ENCODE measurements at regions not wholly inside any gene's neighbourhood (a gene's known extent, or its start where the extent isn't known, plus 50 kb on each side); places are given as distances from the start of the nearest gene placed in this dataset.

DNA sequence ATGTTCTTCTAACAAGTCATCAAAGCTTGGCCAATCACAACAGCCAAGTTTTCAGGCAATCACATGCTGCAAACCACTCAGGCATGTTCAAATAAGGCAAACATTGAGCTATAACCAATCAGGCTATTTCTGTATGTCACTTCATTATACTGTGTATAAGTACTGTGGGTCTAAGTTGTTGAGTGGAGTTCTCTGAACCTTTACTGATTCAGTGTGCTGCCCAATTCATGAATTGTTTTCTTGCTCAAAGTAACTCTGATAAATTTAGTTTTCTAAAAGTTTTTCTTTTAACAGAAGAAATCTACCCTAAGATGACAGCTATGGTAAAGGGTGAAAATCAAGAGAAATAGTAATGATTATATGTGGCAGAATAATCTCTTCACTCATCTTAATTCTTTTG, 805.4 kb upstream of the NUDT12 start:
- Histone ChIP-seq H2AFZ (ENCODE audit: low read depth, low read length) (no peak overlapping the region), H3K4me1 (ENCODE audit: low read length) (no peaks in the 10 kb centered on the region), H3K36me3 (replicated peaks; ENCODE audit: low read depth, low read length) (no peaks in the 10 kb centered on the region), H4K20me1 (ENCODE audit: insufficient read depth, low read length) (no peaks in the 10 kb centered on the region), H3K27me3 (ENCODE audit: low read depth, low read length) (no peaks in the 10 kb centered on the region), H3K27ac (ENCODE audit: low read length) (no peak overlapping the region), H3K79me2 (ENCODE audit: low read length) (no peaks in the 10 kb centered on the region), H3K9me3 (ENCODE audit: insufficient read depth, low read length) (no peaks in the 10 kb centered on the region), H3K9ac (ENCODE audit: low read length) (no peak overlapping the region), H3K4me3 (ENCODE audit: low read length) (no peak overlapping the region), H3K4me2 (ENCODE audit: low read length) (no peak overlapping the region)
- TF ChIP-seq EZH2phosphoT487 (IDR thresholded peaks at IDR 0.05; ENCODE audit: low read depth) = no peak
- TF ChIP-seq, protein P1, sequence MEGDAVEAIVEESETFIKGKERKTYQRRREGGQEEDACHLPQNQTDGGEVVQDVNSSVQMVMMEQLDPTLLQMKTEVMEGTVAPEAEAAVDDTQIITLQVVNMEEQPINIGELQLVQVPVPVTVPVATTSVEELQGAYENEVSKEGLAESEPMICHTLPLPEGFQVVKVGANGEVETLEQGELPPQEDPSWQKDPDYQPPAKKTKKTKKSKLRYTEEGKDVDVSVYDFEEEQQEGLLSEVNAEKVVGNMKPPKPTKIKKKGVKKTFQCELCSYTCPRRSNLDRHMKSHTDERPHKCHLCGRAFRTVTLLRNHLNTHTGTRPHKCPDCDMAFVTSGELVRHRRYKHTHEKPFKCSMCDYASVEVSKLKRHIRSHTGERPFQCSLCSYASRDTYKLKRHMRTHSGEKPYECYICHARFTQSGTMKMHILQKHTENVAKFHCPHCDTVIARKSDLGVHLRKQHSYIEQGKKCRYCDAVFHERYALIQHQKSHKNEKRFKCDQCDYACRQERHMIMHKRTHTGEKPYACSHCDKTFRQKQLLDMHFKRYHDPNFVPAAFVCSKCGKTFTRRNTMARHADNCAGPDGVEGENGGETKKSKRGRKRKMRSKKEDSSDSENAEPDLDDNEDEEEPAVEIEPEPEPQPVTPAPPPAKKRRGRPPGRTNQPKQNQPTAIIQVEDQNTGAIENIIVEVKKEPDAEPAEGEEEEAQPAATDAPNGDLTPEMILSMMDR (IDR thresholded peaks at IDR 0.05; ENCODE audit: low read depth, low read length) = no peak

DNA sequence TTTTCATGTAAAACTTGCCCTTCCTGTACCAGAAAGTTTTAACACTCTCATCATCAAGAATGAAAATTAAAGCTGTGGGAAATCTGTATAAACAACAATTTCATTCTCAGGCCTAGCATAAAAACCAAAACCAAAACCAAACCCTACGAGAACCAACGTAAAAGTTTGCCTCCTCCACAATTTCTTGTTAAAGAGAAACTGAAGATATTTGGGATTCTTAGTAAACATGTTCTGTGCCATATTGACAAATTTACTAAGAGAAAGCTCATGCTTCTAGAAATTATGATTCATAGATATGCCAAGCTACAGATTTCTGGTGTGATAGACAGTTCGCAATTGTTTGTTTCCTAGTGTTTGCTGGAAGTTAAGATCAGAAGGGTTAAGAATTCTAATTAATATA, 801.0 kb upstream of the NUDT12 start:
- no peaks in the 10 kb centered on the region for H3K36me3 ChIP-seq (replicated peaks; ENCODE audit: low read depth, low read length)
- H3K27ac ChIP-seq (ENCODE audit: low read length) = no peak overlapping the region
- H4K20me1 ChIP-seq (ENCODE audit: insufficient read depth, low read length) = no peaks in the 10 kb centered on the region
- no peak for TF ChIP-seq EZH2phosphoT487 (IDR thresholded peaks at IDR 0.05; ENCODE audit: low read depth)
- TF ChIP-seq, protein P1 (IDR thresholded peaks at IDR 0.05; ENCODE audit: low read depth, low read length) = no peak
- no peak overlapping the region for H3K4me3 ChIP-seq (ENCODE audit: low read length)
- no peaks in the 10 kb centered on the region for H3K79me2 ChIP-seq (ENCODE audit: low read length)
- H3K9me3 ChIP-seq (ENCODE audit: insufficient read depth, low read length) = no peaks in the 10 kb centered on the region
- H3K9ac ChIP-seq (ENCODE audit: low read length) = no peak overlapping the region
- no peak overlapping the region for H2AFZ ChIP-seq (ENCODE audit: low read depth, low read length)
- H3K27me3 ChIP-seq (ENCODE audit: low read depth, low read length) = no peaks in the 10 kb centered on the region
- H3K4me2 ChIP-seq (ENCODE audit: low read length) = no peak overlapping the region
- H3K4me1 ChIP-seq (ENCODE audit: low read length) = no peaks in the 10 kb centered on the region

DNA sequence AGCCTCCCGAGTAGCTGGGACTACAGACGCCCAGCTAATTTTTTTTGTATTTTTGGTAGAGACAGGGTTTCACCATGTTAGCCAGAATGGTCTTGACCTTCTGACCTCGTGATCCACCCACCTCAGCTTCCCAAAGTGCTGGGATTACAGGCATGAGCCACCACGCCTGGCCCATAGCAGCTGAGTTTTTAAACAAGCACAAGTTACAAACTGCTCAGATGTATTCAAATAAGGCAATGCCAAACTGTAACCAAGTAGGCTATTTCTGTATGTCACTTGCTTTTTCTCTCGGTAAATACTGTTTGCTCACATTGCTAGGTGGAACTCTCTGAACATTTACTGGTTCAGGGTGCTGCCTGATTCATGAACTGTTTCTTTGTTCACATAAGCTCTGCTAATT, 799.3 kb upstream of the NUDT12 start:
- no peaks in the 10 kb centered on the region for H3K36me3 ChIP-seq (replicated peaks; ENCODE audit: low read depth, low read length)
- no peak overlapping the region for H3K4me2 ChIP-seq (ENCODE audit: low read length)
- peak overlapping the region; percentile 74 for H2AFZ ChIP-seq (ENCODE audit: low read depth, low read length)
- TF ChIP-seq EZH2phosphoT487 (IDR thresholded peaks at IDR 0.05; ENCODE audit: low read depth) = no peak
- TF ChIP-seq, protein P1 (IDR thresholded peaks at IDR 0.05; ENCODE audit: low read depth, low read length) = no peak
- H3K79me2 ChIP-seq (ENCODE audit: low read length) = no peaks in the 10 kb centered on the region
- H3K4me3 ChIP-seq (ENCODE audit: low read length) = no peak overlapping the region
- no peak overlapping the region for H3K27ac ChIP-seq (ENCODE audit: low read length)
- no peak overlapping the region for H3K9ac ChIP-seq (ENCODE audit: low read length)
- H3K9me3 ChIP-seq (ENCODE audit: insufficient read depth, low read length) = no peaks in the 10 kb centered on the region
- no peaks in the 10 kb centered on the region for H3K27me3 ChIP-seq (ENCODE audit: low read depth, low read length)
- no peaks in the 10 kb centered on the region for H3K4me1 ChIP-seq (ENCODE audit: low read length)
- H4K20me1 ChIP-seq (ENCODE audit: insufficient read depth, low read length) = no peaks in the 10 kb centered on the region

DNA sequence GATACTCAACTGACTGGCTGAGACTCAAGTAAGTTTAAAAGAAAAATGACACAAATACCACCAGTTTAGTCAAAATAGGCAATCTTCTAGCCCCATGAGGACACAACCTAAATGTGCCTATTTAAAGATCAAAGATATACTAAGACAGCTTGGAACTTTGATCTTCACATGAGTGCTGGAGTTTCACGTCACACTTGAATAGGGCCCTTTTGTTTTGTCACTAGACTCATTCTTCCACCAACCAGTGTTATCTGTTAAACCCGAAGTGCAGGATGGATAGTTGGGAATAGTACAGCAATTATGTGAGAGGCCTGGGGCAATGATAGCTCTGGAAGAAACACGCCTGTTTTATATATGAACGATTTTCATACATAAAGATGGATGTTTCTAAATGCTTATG, 792.8 kb upstream of the NUDT12 start:
- no peak overlapping the region for H3K27ac ChIP-seq (ENCODE audit: low read length)
- H3K79me2 ChIP-seq (ENCODE audit: low read length) = no peaks in the 10 kb centered on the region
- H2AFZ ChIP-seq (ENCODE audit: low read depth, low read length) = no peak overlapping the region
- no peaks in the 10 kb centered on the region for H3K27me3 ChIP-seq (ENCODE audit: low read depth, low read length)
- no peaks in the 10 kb centered on the region for H4K20me1 ChIP-seq (ENCODE audit: insufficient read depth, low read length)
- no peak overlapping the region for H3K9ac ChIP-seq (ENCODE audit: low read length)
- H3K36me3 ChIP-seq (replicated peaks; ENCODE audit: low read depth, low read length) = no peaks in the 10 kb centered on the region
- no peak for TF ChIP-seq EZH2phosphoT487 (IDR thresholded peaks at IDR 0.05; ENCODE audit: low read depth)
- TF ChIP-seq, protein P1 (IDR thresholded peaks at IDR 0.05; ENCODE audit: low read depth, low read length) = no peak
- no peaks in the 10 kb centered on the region for H3K9me3 ChIP-seq (ENCODE audit: insufficient read depth, low read length)
- no peak overlapping the region for H3K4me2 ChIP-seq (ENCODE audit: low read length)
- no peaks in the 10 kb centered on the region for H3K4me1 ChIP-seq (ENCODE audit: low read length)
- no peak overlapping the region for H3K4me3 ChIP-seq (ENCODE audit: low read length)
